Small intestine (tissue), 7 donors: ENCODE measurements at regions not wholly inside any gene's neighbourhood (a gene's known extent, or its start where the extent isn't known, plus 50 kb on each side); places are given as distances from the start of the nearest gene placed in this dataset.
A peak's percentile ranks its signal among the peaks of the same experiment; 100 is the strongest.

Source experiments
- DNase-seq, 2 donors: peaks; one replicate each; pipeline versions ENCODE4 v3.0.0 to v3.0.0-alpha.2; 2013
- FAIRE-seq: peaks from 2 replicates; lab custom pipeline; 2012; peaks lifted over from hg19 to GRCh38; lab: Jason Lieb, UNC
- H3K27ac ChIP-seq, 3 donors: one replicate each; pipeline ENCODE4 v1.5.1; 2013; ENCODE audit warnings: low read length in 2 of 3, mild to moderate bottlenecking in 2 of 3, control low read depth in 1 of 3, inconsistent platforms in 1 of 3, low read depth in 1 of 3, moderate library complexity in 1 of 3
- H3K27me3 ChIP-seq, 3 donors: one replicate each; pipeline ENCODE4 v1.6.1; 2013; ENCODE audit warnings: low read length in 3 of 3, inconsistent platforms in 1 of 3; ENCODE audit not compliant: control insufficient read depth in 3 of 3, insufficient read depth in 3 of 3
- H3K36me3 ChIP-seq, 3 donors: one replicate each; pipeline ENCODE4 v1.6.1; 2013; ENCODE audit warnings: low read length in 3 of 3, inconsistent platforms in 1 of 3, low read depth in 1 of 3, mild to moderate bottlenecking in 1 of 3, moderate library complexity in 1 of 3; ENCODE audit not compliant: control insufficient read depth in 3 of 3, insufficient read depth in 2 of 3
- H3K4me1 ChIP-seq, 3 donors: one replicate each; pipeline ENCODE4 v1.6.1; 2013; ENCODE audit warnings: low read length in 2 of 3, inconsistent platforms in 1 of 3, low read depth in 1 of 3, mild to moderate bottlenecking in 1 of 3, moderate library complexity in 1 of 3; ENCODE audit not compliant: control insufficient read depth in 3 of 3, insufficient read depth in 2 of 3
- H3K4me3 ChIP-seq, 3 donors: one replicate each; pipeline ENCODE4 v1.5.1; 2013; ENCODE audit warnings: low read length in 3 of 3, control low read depth in 1 of 3, inconsistent platforms in 1 of 3, low read depth in 1 of 3, mild to moderate bottlenecking in 1 of 3, moderate library complexity in 1 of 3
- H3K9me3 ChIP-seq, 2 donors: one replicate each; pipeline ENCODE4 v1.6.1; 2013; ENCODE audit warnings: low read depth in 1 of 2, low read length in 1 of 2; ENCODE audit not compliant: control insufficient read depth in 2 of 2, insufficient read depth in 1 of 2
- WGBS, 3 donors: extraction: QIAGEN DNeasy Blood & Tissue Kit; methylation state at CpG; one replicate each; pipeline ENCODE4 v1.1.7; 2013; 5-methylcytosine and 5-hydroxymethylcytosine counted together
- donor health status: healthy with polysubstance abuse.
- donor health status: control.
- donor health status: control.
- donor health status: Bipolar disorder and iron deficiency.
- donor health status: healthy.

- Histone ChIP-seq H3K4me1 (no peaks in the 10 kb centered on the region), H3K9me3 (no peaks in the 10 kb centered on the region), H3K36me3 (no peaks in the 10 kb centered on the region), H3K4me3 (no peak overlapping the region), H3K27ac (no peak overlapping the region), H3K27me3 (no peaks in the 10 kb centered on the region)
- 91 to 94% (median 92%) methylated on average over 5 of the region's 5 CpGs for WGBS, 3 donors
- no peak for FAIRE-seq
- DNase-seq: no peak
Observed at GRCh38 chr20:5492937-5493336, 117.9 kb downstream of the GPCPD1 start.

- WGBS, 3 donors: 21 to 59% (median 31%) methylated on average over 3 of the region's 3 CpGs
- FAIRE-seq: no peak
Observed at GRCh38 chr20:5491455-5491854, 119.4 kb downstream of the GPCPD1 start.

GRCh38 chr20:5489601-5490000, 121.2 kb downstream of the GPCPD1 start:
- WGBS, 3 donors: 68 to 89% (median 80%) methylated on average over 1 of the region's 1 CpG
- no peaks in the 10 kb centered on the region for H3K4me1 ChIP-seq
- H3K4me3 ChIP-seq: no peak overlapping the region
- DNase-seq: no peak
- peaks cover 0 to 2% (median 0%) of the 10 kb centered on the region in 3 donors for H3K27me3 ChIP-seq
- no peaks in the 10 kb centered on the region for H3K36me3 ChIP-seq
- FAIRE-seq: no peak
- H3K9me3 ChIP-seq: no peaks in the 10 kb centered on the region
- H3K27ac ChIP-seq: no peak overlapping the region

More at GRCh38 chr20:5491455-5491854, 119.4 kb downstream of the GPCPD1 start:
- H3K27me3 ChIP-seq: no peaks in the 10 kb centered on the region
- H3K9me3 ChIP-seq: no peaks in the 10 kb centered on the region
- no peaks in the 10 kb centered on the region for H3K4me1 ChIP-seq
- no peak overlapping the region for H3K27ac ChIP-seq
- no peak overlapping the region for H3K4me3 ChIP-seq
- no peaks in the 10 kb centered on the region for H3K36me3 ChIP-seq
- DNase-seq: peak in 1 of 2 donors; percentile 13

DNA sequence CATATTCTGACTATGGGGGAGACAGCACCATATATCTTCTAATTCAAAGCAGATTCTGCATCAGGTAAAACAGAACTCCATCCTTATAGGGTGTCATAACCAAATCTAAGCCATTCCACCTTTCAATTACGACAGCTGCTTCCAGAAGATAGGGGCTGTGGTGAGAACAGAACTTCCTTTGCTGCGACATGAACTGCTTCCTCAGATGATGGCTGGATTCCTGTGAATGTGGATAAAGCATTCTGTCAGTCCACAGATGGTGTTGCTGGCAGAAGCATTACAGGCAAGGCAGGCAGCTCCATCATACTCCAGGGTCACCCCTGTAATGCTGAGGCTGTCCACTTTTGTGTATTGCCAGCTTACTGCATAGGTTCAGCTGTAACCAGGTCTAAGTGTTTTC, 122.0 kb downstream of the GPCPD1 start:
- DNase-seq (no peak), FAIRE-seq (no peak)
- peaks cover 0 to 2% (median 0%) of the 10 kb centered on the region in 3 donors for H3K27me3 ChIP-seq
- H3K4me1 ChIP-seq: no peaks in the 10 kb centered on the region
- H3K4me3 ChIP-seq: no peak overlapping the region
- H3K9me3 ChIP-seq: no peaks in the 10 kb centered on the region
- no peaks in the 10 kb centered on the region for H3K36me3 ChIP-seq
- WGBS, 3 donors: 50 to 83% (median 82%) methylated on average over 2 of the region's 2 CpGs
- no peak overlapping the region for H3K27ac ChIP-seq

- no peak for FAIRE-seq
Observed at GRCh38 chr20:5486377-5487054, 124.3 kb downstream of the GPCPD1 start.

DNA sequence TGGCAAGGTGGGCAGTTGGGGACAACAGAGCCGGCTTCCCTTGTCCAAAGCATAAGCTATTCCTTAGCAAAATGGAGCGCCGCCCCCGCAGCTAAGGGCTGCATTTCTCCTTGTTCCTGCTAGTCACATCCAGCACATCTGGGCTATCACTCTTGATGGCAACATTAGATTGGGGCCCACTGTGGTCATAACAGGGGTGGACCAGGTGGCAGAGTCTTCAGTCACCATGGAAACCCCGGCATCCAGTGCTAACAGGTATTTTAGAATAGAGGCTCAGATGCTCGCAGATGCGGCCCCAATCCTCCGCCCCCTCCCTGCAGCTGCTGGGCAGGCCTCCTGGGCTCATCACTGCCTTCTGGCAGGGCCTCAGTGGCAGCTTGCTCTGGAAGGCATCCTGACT, 125.9 kb downstream of the GPCPD1 start:
- 83 to 90% (median 87%) methylated on average over 8 of the region's 8 CpGs for WGBS, 3 donors

More at GRCh38 chr20:5486377-5487054, 124.3 kb downstream of the GPCPD1 start:
- no peaks in the 10 kb centered on the region for H3K36me3 ChIP-seq
- no peak overlapping the region for H3K4me3 ChIP-seq
- 73 to 81% (median 79%) methylated on average over 5 of the region's 5 CpGs for WGBS, 3 donors
- no peak for DNase-seq
- H3K4me1 ChIP-seq: no peaks in the 10 kb centered on the region
- no peak overlapping the region for H3K27ac ChIP-seq
- peaks cover 0 to 2% (median 0%) of the 10 kb centered on the region in 3 donors for H3K27me3 ChIP-seq
- no peaks in the 10 kb centered on the region for H3K9me3 ChIP-seq

DNA sequence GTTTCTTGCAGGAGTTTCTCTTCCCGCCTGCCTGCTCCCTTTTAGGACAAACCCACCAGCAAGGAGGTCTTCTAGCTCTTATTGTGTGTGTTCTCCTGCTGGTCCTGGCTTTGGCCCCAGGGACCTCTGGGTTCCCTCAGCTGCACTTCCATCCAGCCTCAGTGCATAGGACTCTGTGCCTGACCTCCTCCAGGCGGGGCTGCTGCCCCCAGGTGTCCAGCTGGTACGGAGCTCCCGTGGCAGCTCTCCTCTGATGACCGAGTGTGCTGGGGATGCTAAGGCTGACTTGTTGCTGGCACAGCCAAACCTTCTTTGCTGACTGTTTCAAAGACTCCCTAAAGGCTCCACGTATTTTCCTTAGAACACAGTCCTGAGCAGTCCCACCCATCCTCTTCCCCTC, 126.5 kb downstream of the GPCPD1 start:
- H3K27ac ChIP-seq: no peak overlapping the region
- WGBS, 3 donors: 67 to 83% (median 78%) methylated on average over 6 of the region's 6 CpGs
- DNase-seq (no peak), FAIRE-seq (no peak)
- H3K9me3 ChIP-seq: no peaks in the 10 kb centered on the region
- no peak overlapping the region for H3K4me3 ChIP-seq
- H3K4me1 ChIP-seq: no peaks in the 10 kb centered on the region
- H3K27me3 ChIP-seq: peaks cover 0 to 2% (median 0%) of the 10 kb centered on the region in 3 donors
- no peaks in the 10 kb centered on the region for H3K36me3 ChIP-seq

More for the DNA sequence above, 125.9 kb downstream of the GPCPD1 start:
- peaks cover 0 to 2% (median 0%) of the 10 kb centered on the region in 3 donors for H3K27me3 ChIP-seq
- no peak overlapping the region for H3K27ac ChIP-seq
- no peak for DNase-seq
- no peak for FAIRE-seq
- no peaks in the 10 kb centered on the region for H3K9me3 ChIP-seq
- H3K4me1 ChIP-seq: no peaks in the 10 kb centered on the region
- no peak overlapping the region for H3K4me3 ChIP-seq
- H3K36me3 ChIP-seq: no peaks in the 10 kb centered on the region

GRCh38 chr20:5482791-5483190, 128.0 kb downstream of the GPCPD1 start:
- DNase-seq (peak in 1 of 2 donors; percentile 17), FAIRE-seq (no peak)
- Histone ChIP-seq H3K36me3 (no peaks in the 10 kb centered on the region), H3K9me3 (no peaks in the 10 kb centered on the region), H3K27ac (no peak overlapping the region), H3K4me1 (no peaks in the 10 kb centered on the region), H3K27me3 (peaks cover 0 to 2% (median 0%) of the 10 kb centered on the region in 3 donors), H3K4me3 (no peak overlapping the region)
- 20 to 55% (median 40%) methylated on average over 2 of the region's 2 CpGs for WGBS, 3 donors
